ENCODE measurements at regions not wholly inside any gene's neighbourhood (a gene's known extent, or its start where the extent isn't known, plus 50 kb on each side); places are given as distances from the start of the nearest gene placed in this dataset.

- TF ChIP-seq, protein P1, sequence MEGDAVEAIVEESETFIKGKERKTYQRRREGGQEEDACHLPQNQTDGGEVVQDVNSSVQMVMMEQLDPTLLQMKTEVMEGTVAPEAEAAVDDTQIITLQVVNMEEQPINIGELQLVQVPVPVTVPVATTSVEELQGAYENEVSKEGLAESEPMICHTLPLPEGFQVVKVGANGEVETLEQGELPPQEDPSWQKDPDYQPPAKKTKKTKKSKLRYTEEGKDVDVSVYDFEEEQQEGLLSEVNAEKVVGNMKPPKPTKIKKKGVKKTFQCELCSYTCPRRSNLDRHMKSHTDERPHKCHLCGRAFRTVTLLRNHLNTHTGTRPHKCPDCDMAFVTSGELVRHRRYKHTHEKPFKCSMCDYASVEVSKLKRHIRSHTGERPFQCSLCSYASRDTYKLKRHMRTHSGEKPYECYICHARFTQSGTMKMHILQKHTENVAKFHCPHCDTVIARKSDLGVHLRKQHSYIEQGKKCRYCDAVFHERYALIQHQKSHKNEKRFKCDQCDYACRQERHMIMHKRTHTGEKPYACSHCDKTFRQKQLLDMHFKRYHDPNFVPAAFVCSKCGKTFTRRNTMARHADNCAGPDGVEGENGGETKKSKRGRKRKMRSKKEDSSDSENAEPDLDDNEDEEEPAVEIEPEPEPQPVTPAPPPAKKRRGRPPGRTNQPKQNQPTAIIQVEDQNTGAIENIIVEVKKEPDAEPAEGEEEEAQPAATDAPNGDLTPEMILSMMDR (IDR thresholded peaks at IDR 0.05): no peak
- TF ChIP-seq EP300 (IDR thresholded peaks at IDR 0.05) (no peak), POLR2A (IDR thresholded peaks at IDR 0.05) (no peak)
Observed at GRCh38 chr5:67659288-67659687, 462.7 kb upstream of the CD180 start.

Measured in tibial nerve (tissue), 4 donors.